IPS DF 4.7 (cell line): ENCODE measurements at regions not wholly inside any gene's neighbourhood (a gene's known extent, or its start where the extent isn't known, plus 50 kb on each side); places are given as distances from the start of the nearest gene placed in this dataset.
"Not testable (repeated sequence)": the region's sequence is repeated elsewhere in the genome, so short reads cannot be mapped to it uniquely, and the experiment has no call there.

Source experiments
- DNase-seq: peaks from one replicate; pipeline ENCODE4 v3.0.0-alpha.2; 2013; ENCODE audit warnings: low spot score; ENCODE audit errors: extremely low read depth

- not testable (repeated sequence) for DNase-seq
Observed at GRCh38 chr6:144433446-144433845, 148.3 kb downstream of the UTRN start.

GRCh38 chr6:144434308-144434990 lies 149.3 kb downstream of the UTRN start:
- DNase-seq: no peak

DNA sequence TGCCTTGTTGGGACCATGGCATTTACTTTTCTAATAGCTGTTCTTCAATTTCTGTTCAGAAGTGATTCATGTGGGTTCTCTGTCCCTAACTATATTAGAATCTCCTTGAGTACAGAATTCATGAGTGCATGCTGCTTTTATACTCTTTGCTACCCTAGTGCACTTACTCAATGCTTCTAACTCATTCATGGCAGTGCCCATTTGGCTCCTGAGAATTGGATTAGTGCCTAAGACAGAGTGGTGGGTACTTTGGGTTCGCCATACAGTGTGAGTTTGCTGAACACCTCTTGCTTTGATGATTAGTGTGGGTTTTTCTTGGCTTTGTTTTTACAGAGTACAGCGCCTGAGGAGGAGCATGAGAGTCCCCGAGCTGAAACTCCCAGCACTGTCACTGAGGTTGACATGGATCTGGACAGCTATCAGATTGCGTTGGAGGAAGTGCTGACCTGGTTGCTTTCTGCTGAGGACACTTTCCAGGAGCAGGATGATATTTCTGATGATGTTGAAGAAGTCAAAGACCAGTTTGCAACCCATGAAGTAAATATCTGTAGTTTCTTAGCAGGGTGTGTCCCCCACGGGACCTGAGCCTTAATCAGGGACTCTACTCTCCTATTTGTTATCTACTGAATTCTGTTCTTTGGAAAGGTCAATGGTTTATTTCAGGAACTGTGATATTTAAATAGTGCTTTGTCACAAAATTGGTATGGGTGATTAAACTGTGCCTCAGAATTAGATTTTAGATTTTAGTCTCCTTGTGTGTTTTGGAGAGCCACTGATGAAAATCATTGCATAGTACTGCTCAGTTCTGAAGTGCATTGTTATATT lies 150.7 kb downstream of the UTRN start:
- no peak for DNase-seq

GRCh38 chr6:144437105-144437504 lies 152.0 kb downstream of the UTRN start:
- no peak for DNase-seq

- DNase-seq: no peak
Observed at GRCh38 chr6:144438103-144438502, 153.0 kb downstream of the UTRN start.

GRCh38 chr6:144439016-144439415 lies 153.9 kb downstream of the UTRN start:
- DNase-seq: no peak

GRCh38 chr6:144441801-144442200 lies 156.7 kb downstream of the UTRN start:
- not testable (repeated sequence) for DNase-seq

DNA sequence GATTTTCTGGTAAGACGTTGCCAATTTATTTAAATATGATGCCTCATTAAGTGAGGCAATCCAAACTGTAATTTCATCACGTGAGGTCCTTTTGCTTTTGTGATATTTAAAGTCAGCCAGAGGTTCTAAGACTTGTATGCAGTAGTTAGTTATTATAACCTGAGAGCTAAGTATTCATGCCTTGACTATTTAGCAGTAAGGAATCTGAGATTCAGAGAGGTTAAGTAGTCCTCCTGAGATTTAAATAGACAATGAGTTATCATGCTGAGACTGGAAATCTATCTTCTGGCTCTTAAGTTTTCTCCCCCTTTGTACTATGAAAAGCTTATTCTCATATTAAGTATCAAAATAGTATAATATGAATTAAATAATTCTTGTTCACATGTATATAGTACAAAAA lies 158.0 kb downstream of the UTRN start:
- no peak for DNase-seq

- no peak for DNase-seq
Observed at GRCh38 chr6:144447472-144447871, 162.3 kb downstream of the UTRN start.

- DNase-seq: no peak
Observed at GRCh38 chr6:144449218-144449617, 164.1 kb downstream of the UTRN start.

- DNase-seq: no peak
Observed at GRCh38 chr6:144449911-144450597, 164.9 kb downstream of the UTRN start.

- DNase-seq: no peak
Observed at GRCh38 chr6:144460327-144461095, 175.4 kb downstream of the UTRN start.

DNA sequence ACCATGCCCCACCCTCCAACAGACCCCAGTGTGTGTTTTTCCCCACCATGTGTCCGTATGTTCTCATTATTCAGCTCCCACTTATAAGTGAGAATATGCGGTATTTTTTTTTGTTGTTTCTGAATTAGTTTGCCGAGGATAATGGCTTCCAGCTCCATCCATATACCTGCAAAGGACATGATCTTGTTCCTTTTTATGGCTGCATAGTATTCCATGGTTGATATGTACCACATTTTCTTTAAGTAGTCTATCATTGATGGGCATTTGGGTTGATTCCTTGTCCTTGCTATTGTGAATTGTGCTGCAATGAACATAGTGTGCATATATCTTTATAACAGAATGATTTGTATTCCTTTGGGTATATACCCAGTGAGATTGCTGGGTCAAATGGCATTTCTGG lies 176.9 kb downstream of the UTRN start:
- no peak for DNase-seq

DNA sequence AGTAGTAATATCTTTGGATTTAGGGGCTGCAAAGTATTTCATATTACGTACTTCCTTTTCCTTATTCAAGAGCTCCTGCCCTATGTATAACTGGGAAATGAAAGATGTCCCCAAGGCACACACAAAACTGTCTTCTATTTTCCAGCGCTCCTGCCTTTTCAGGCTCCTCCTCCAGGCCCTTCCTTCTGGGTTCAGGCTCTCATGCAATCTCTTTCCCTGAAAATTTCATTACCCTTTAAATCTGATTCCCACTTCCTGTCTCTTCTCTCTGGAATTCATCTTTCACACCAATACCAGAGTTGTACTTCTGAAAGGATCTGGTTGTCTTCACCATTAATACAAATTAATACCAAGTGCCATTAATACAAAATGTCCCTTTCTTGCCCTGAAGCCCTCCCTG lies 181.6 kb downstream of the UTRN start:
- no peak for DNase-seq

DNA sequence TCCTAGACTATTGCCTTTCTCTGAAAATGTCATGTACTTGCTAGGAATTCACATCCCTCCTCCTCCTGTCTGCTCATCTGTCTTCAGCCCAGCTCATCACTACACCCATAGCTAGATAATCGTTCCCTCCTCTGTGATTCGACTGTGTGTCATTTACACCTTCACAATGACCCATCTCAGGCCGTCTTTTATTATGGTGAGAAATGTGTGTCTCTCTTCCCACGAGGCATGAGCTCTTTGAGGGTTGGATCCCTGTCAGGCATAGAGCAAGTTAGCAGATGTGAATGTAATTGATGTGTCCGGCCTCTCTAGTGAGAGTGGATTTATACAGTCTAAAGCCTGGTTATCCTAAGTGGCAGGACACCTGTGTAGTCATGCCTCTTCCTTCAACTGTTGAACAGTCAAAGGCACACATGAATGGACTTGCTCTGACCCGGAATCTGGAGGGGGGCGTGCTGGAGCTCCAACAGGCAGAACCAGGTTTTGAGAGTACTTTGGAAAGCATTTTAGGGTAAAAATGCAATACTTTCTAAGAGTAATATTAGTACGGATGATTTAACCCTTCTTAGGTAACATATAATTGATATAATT lies 182.1 kb downstream of the UTRN start:
- DNase-seq: no peak

DNA sequence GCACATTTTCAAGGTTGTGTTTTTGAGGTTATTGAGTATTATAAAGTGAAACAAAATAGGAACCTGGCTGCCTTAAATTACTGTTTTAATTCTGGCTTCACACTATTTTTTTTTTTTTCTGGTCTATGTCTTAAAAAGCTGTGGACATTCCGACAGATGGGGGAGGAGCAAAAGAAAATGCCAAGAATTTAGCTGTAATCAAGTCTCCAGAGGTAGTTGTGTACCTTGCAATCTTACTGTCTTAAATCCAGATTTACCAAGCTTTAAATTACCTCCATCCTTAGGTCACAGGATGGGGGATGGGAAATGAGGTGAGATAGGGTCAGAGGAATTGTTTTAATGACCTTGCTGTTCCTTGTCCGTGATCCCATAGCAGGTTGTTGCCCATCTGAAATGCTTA lies 182.8 kb downstream of the UTRN start:
- no peak for DNase-seq

- no peak for DNase-seq
Observed at GRCh38 chr6:144468709-144469108, 183.6 kb downstream of the UTRN start.

DNA sequence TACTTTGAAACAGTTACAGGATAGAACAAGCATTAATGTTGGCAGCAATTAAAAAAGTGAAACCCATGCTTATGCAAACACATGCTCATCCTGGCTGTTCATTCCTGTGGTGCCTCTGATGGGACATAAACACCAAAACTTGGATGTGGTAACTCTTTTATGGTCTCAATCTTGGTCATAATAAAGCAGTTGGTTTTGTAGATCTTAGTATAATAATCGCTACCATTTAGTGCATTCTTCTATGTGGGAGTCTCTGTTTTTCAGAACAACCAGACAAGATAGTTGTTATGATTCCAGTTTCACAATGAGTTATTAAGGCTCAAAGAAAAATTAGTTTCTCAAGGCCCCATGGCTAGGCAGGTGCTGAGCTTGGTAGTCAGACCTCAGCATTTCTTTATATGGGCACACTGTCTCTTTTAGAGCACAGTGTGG lies 184.0 kb downstream of the UTRN start:
- DNase-seq: no peak

GRCh38 chr6:144470201-144470600 lies 185.1 kb downstream of the UTRN start:
- not testable (repeated sequence) for DNase-seq

GRCh38 chr6:144471986-144472385 lies 186.9 kb downstream of the UTRN start:
- no peak for DNase-seq

- DNase-seq: no peak
Observed at GRCh38 chr6:144474290-144474689, 189.2 kb downstream of the UTRN start.
